ENCODE measurements at regions not wholly inside any gene's neighbourhood (a gene's known extent, or its start where the extent isn't known, plus 50 kb on each side); places are given as distances from the start of the nearest gene placed in this dataset.
A peak's percentile ranks its signal among the peaks of the same experiment; 100 is the strongest.

DNA sequence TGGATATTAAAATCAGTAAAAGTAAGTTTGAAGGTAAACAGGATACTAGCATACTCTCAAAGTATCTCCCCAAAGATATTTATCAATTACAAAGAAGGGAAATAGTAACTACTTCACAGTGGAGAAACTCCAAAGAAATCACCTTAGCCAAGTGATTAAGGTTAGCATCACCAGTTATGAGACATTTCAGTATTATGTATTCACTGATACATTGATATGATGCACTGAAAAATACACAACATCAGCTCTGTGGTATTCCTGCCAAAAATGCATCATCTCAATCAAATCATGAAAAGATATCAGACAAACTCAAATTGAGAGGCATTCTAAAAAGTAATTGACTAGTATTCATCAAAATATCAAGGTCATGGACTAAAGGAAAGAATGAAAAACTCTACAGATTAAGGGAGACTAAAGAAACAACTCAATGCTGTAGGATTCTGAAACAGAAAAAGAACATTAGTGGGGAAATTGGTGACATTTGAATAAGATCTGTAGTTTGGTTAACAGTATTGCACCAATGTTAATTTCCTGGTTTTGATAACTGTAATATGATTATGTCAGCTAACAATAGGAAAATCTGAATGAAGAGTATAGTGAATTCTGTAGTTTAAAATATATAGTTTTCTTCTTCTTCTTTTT, 215.4 kb downstream of the UACA start:
- no peak for DNase-seq

DNA sequence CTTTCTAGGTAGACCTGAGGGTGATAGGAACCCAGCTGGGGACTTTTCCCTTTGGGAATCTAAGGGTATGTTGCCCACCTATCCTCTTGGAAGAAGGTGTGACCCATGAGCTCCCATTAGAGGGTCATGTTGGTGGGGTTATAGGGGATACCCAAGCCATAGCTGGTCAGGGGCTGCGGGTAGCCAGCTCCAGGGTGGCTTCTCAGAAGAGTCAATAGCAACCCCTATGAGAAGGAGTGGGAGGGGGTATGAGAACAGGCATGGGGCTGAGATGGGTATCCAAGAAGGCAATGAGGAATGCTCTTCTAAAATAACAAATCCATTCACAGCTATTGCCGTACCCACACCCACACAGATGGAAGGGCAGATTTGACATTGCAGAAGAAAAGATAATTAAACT, 217.8 kb downstream of the UACA start:
- no peak for DNase-seq

DNA sequence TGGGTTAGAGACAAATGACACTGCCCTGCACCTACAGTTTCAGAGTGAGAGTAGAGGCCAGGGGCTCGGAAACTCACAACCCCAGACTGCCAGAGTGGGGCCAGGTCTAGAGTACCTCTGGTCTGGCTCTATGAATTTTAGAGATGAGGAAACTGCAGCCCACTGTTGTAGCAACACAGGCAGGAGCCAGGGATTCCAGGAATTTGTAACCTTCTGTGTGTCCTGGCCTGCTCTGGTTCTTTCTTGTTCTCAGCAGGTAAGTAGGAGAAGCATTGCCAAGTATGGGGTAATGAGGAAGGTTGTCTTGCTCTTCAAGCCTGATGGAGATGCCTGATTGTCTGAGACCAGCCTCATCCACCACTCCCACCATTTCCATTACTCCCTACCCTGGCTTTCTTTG, 221.8 kb downstream of the UACA start:
- no peak for DNase-seq

DNA sequence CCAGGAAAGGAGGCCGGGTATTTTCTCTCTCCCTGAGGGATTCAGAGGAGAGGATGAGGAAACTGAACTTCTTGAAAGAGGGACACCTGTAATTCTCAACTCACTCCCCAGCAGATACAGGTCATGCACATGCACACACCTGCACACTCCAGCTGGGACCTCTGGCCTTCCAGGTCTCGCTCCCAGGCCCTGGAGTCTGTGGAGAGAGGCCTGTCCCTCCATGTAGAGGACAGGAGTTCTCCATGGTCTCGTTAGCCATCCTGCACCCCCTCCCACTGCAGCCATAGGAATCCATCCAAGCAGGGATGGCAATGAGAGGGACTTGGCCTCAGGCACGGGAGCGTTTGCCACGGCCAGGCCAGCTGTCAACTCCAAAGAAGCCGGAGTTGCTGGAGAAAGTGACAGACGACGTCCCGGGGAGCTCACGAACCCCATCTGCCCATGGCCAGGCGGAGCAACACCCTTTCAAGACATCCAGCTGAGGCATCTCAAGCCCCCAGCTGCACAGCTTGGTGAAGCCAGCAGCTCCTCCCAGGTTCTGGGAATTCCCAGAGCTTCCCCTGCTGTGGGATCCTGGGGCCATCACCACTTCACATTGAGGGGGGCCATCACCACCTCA, 223.3 kb downstream of the UACA start:
- no peak for DNase-seq

DNA sequence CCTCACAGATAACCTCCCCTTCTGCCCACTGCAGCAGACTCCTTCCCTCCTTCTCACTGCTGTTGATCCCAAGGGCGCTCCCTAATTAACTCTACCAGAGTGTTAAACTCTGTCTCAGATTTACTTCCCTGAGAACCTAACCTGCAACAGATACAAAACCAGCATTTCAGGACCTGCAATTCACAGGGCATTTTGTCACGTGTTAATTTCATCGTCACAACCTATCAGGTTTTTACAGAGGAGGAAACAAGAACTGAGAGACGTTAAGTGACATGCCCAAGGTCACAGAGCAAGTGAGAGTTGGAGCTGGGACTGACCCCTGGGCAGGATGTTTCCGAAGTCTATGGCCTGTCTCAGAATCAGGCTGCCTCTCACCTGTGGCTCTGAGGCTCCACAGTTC, 223.9 kb downstream of the UACA start:
- no peak for DNase-seq

DNA sequence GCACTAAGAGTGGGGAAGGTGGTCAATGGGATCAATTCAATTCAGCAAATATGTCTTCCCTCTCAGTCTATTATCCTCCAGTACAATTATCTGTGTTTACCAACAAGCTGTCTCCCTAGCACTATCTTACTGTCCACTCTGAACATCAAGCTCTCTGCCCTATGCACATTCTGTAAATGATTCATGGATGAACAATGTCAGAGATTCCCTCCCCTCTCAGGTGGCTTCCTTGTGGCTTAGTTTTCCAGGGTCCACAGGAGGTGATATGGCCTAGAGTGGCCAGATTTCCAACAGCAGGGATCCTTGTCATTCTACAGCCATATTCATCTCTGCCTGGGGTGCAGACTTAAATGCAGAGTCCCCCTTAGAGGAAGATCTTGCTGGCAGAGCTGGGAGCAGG, 225.1 kb downstream of the UACA start:
- DNase-seq, result no peak

DNA sequence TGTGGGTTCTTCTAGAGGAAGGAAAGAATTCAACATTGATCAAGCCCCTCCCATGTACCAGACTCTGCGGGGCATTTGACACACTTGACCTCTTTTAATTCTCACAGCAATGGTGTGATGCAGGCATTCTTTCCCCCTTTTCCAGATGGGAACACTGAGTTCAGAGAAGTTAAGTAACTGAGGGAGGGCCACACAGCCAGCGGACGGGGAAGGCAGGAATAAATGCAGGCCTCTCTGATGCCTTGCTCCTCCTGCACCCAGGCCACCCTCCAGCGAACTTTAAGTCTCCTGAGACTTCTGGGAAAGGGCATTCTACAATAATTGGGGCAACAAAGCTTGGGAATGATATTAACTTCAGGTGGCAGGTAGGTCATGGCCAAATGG, 227.4 kb downstream of the UACA start:
- DNase-seq, result no peak

DNA sequence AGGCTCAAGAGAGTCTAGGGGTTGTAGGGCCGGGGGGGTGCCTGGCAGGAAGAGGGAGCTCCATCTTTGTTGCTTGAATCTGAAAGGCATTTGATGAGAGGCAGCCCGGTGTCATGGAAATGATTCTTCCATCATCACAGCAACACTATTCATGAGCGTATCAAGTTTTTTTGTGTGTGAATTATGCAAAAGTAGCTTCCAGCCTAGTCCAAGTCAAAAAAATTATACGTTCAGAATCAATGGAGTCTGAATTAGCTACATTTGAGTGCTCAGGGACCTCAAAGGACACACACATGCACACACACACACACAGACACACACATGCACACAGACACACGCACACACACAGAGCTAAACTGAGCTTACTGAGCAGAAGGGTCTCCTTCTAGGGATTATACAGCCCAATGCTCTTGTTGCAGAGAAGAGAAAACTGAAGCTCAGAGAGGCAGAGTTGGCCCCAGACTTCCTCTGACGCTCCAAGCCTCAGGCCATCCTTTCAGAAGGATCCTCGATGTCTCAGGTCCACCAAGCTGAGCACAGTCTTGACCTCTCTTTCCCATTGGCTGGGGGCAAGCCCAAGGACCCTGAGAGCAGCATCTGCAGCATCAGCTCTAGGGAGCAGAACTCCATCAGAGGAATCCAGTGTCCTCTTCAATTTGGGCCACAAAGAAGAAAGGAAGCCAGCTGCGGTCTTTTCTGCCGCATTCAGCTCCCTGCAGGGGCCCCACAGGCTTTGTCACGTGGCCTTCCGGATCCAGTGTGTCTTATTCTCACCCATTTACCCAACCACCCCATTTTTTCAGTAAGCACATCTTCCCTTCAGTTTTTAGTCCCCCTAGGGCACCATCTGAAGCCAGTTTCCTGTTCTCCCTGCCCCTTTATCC, 228.0 kb downstream of the UACA start:
- DNase-seq, result no peak

DNA sequence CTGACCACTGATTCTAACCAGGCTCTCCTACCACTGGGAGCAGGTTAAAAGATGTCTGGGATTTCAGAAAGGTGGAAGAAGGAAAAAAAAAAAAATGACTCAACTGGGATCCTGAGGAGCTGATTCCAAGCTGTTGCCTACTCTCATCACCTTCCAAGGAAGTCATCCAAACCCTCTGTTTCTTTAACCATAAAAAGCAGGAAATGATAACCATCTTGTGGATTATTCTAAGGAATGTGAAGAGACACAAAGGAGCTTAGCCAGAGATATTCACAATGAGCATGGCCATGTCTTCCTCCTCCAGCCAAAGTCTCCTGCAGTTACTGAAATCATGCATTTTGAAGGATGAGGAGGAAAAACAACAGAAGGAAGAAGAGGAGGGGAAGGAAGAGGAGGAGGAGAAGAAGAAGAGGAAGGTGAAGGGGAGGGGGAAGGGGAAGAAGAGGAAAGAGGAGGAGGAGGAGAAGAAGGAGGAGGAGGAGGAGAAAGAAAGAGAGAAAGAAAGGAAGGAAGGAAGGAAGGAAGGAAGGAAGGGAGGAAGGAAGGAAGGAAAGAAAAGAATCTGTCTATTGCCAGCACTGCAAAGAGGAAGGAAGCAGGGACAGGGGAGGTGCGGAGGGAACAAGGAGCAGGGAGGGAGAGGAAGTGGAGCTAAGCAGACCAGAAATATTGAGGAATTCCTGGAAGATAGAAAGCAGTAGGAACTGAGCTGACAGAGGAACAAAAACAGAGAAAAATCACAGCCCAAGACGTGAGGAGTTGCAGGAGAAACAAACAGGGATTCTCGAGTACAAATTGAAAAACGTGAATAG, 229.2 kb downstream of the UACA start:
- DNase-seq, result no peak

DNA sequence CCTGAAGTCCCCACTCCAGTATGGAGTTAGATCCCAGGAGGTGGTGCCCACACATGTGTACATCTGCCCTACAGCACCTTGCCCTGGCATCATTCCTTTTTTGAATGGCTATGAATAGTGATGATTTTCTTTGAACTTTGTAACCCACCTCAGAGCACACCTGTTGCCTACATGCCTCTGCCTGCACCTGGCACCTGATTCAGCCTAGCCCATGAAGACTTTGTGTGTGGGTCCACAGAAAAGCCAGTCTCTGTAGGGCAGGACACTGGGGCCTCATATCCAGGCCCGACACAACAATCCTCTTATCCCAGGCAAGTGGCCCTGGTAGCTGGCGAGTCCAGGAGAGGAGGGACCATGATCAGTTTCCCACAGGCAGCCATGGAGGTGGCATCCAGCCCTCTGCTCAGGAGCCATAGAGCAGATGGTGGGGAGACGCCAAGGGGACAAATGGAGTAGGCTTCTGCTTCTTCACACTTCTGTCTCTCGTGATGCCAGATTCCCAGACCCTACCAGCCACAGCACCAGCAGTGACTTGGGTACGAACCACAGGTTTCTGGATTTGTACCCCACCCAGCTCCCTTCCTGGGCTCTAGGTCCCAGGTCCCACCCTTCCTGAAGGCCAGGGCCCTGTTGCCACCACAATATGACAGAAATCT, 230.7 kb downstream of the UACA start:
- DNase-seq, result no peak

DNA sequence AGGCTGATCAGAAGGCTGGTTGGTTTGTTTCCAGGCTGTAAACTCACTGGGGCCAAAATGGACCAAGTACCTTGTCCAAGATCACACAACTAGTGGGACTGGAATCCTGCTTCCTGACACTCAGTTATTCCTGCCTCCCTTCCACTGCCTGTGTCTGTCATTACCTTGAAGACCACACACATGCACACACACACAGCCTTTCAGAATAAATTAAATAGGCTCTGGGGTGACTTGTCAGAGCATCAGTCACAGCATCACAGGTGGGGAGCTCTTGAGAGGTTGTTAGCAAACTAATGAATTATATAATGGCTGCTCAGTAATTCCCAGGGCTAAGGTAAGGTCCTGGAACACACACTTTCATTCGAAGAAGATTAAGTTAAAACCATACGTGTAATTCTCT, 231.8 kb downstream of the UACA start:
- no peak for DNase-seq

DNA sequence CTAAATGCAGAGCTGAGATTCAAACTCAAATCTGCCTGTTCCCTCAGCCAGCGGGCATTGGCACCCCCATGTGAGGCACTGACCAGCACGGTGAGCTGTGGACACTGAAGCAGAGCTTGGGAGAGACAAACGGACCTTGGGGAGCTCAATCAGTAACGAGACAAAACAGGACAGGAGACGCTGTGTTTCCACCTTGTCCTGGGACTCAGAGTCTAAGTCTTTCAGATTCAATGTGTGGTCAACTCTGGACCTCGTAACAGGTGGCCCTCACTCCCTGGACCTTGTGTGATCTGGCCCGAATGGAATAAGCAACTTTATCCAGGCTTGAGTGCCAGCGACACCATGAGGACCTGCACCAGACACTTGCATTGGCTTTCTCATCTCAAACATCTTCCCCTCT, 232.5 kb downstream of the UACA start:
- no peak for DNase-seq

DNA sequence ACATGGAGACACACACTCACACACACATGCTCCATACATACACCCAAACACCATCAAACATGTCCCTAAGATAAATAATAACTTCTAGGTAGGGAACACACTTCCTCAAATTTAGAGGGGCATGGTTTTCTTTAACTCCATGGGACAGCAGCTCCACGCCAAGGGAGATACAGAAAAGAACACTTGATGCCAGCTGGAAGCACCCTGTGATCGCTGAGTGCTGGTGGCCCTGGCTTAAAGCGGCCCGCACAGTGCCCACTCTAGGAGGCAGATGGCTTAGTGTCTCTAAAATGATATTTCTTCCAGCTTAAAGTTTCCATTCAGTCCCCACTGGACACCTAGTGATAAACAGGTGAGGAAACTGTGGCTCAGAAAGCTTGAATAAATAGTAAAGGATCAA, 232.9 kb downstream of the UACA start:
- no peak for DNase-seq

DNA sequence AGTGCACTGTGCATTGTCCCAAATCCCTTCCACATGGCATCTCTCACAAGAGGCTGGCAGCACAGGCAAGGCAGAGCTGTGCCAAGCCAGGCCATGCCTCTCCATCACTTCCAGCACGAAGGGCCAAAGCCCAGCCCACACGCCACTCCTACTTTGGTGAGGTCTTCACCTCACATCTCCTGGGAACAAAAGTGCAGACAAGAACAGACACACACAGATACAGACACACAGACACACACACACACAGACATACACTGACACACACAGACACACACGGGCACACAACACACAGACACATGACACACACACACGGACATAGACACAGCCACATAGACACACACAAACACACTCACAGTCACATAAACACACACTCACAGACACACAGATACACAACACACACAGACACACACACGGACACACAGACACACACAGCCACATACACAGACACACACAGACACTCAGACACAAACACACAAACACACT, 233.3 kb downstream of the UACA start:
- no peak for DNase-seq

DNA sequence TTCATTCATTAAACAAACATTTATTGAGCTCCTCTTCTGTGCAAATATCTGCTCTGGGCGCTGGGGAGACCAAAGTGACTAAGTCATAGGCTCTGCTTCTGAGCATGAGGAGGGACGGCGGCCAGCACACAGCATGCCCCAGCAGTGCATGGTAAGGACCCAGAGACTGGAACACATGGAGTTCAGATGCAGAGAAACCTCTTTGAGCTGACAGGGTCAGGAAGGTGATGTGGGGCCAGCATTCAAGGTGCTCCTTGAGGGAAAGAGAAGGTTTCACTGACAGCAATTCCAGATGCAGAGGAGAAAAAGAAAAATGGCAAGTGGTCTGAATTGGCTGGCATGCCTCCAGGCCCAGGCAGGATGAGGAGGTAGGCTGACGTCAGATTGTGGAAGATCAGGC, 234.5 kb downstream of the UACA start:
- DNase-seq, result no peak

DNA sequence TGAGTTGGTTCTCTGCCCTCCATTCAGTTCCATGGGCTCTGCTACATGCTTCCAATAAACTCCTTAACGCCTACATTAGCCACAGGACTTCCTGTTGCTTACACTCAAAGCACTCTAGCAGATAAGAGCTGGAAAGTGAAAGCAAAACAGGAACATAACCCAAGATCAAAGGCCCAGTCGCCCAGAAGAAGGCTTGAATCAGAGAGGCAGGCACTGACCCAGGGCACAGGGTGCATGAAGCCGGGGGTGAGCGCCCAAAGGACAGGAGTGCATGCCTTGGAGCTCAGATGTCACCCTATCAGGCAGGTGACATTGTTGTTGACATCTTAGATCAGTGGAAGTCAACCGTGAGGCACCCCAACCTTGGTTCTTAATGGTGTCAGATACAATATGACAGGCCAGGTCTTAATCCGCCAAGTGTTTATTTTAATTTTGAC, 235.1 kb downstream of the UACA start:
- no peak for DNase-seq

DNA sequence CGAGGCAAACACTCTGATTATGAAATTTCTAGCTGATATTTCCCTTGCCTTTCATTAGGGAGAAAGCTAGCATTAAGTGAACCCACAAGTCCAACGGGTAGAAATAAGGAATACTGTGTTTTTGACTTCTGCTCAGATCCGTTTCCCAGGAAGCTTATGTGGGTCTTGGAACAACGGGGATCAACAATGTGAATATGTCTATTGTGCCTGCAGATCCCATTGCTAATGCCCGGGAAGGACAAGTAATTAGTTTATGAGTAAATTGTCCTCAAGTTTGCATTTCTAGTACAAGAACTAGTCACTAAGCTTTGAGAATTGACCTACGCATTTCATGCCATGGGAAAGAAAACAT, 236.4 kb downstream of the UACA start:
- no peak for DNase-seq

DNA sequence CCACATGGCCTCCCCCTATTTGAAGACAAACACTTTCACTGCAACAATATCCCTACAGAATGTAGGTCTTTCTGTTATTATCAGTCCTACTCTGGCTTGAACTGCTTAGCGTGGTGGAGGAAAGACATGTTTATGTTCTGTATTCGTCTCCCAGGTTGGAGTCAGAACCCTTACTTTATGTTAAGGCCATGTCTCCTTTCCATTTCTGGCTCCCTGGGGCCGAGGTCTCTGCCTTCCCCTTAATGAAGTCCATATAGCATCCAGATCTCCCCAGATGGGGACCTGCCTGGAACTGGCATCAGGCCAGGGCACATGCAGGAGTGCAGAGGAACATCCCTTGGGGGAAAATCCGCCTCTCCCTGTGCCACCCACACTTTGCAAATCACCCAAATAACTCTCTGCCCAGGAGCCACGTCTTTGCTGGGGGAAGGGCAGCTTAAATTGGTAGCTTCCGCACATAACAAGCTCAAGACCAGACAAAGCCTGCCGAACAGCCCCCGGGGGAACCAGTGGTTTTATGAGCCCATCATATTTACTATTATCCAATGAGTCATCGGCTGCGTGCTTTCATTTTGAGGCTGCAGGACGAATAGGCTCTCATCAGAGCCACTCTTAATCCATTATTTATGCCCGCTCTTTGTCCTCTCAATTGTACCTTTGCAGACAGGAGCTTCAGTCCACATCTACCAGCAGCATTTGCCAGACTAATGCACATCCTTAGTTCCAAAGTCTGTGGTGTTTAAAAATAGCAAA, 237.0 kb downstream of the UACA start:
- peak; percentile 57 for DNase-seq

DNA sequence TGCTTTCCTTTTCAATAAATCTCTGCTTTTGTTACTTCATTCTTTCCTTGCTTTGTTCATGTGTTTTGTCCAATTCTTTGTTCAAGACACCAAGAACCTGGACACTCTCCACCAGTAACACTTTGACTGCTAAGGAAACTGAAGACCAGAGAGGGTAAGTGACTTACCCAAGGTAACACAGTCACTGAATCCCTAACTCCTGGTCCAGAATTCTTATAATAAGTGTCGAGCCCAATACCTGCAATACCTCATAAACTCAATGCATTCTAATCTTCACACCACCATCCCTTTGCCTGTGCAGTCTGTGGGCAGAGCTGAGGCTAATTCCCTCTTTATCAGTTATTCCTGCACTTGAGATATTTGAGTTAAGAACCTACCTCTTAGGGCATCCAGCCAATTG, 237.8 kb downstream of the UACA start:
- DNase-seq, result no peak

DNA sequence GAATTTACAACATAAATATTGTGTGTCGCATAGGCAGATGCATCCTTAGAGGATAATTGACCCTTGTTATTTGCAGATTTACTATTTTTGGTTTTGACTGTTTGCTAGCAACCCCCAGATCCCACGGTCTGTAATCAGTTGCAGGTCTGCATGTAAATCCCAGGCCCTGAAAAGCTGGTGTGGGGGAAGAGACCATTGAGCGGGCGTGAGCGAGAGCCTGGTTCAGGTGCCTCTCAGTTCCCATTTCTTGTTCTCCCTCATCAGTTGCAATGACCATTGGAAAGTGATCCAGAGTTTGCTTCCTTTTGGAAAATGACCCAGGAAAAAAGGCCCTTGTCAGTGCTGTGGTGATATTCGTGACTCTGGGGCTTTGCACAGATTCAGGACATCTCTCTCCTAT, 238.9 kb downstream of the UACA start:
- no peak for DNase-seq

DNA sequence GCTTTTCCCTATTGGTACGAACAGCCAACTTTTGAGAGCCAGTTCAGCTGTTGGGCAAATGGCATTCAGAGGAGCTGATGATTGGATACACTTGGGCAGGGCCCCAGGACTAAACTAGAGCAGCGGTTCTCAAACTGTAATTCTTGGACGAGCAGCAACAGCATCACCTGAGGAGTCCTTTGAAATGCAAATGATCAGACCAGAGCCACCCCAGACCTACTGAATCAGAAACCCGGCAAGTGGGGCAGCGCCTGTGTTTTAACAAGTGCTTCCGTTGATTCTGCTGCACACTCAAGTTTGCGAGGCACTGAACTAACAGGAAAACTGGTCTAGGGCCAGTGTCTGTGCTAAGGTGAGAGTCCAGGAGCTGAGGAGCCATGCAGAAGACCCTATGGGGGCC, 239.7 kb downstream of the UACA start:
- DNase-seq, result no peak

DNA sequence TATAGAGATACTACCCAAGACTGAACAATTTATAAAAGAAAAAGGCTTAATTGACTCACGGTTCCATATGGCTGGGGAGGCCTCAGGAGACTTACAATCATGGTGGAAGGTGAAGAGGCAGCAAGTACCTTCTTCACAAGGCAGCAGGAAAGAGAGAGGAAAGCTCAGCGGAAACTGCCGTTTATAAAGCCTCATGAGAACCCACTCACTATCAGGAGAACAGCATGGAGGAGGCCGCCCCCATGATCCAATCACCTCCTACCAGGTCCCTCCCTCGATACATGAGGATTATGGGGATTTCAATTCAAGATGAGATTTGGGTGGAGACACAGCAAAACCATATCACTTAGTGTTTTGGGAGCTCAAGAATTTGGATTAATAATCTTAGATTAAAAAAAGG, 240.2 kb downstream of the UACA start:
- no peak for DNase-seq
